DMS53 (cell line): ENCODE measurements at regions not wholly inside any gene's neighbourhood (a gene's known extent, or its start where the extent isn't known, plus 50 kb on each side); places are given as distances from the start of the nearest gene placed in this dataset.

ENCODE experiments used
- DNase-seq: peaks from one replicate; lab custom pipeline; 2025; lab: John Stamatoyannopoulos, UW

GRCh38 chr10:78620985-78621799 is 447.6 kb upstream of the ZMIZ1 start:
- DNase-seq: peak; percentile 90

DNA sequence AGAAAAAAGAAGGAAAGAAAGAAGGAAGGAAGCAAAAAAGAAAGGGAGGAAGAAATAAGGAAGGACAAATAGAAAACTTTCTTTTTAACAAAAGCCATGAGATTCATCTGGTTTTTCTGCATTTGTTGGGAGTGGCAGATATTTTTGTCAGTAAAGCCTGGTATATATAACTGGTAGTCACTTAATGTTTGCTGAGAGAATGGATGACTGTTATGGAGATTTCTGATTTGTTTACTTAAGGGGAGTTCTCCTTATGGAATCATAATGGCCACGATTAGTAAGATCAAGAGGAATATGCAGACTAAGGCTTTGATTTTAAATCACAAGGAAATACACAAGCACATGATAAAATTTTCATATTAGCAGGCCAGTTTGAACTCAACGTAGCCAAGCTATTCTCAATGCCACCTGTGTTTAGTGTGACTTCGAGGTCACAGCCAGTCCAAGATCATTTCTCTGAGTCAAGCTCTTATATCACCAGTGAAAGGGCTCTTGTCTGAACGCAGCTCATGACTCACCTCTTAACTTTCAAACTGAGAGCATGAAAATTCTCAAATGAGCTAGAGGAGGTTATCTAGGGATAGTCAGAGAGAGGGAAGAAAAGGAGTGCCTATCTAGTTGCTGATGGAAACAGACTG is 445.1 kb upstream of the ZMIZ1 start:
- DNase-seq: peak; percentile 90

GRCh38 chr10:78624791-78625190 is 444.0 kb upstream of the ZMIZ1 start:
- no peak for DNase-seq

DNA sequence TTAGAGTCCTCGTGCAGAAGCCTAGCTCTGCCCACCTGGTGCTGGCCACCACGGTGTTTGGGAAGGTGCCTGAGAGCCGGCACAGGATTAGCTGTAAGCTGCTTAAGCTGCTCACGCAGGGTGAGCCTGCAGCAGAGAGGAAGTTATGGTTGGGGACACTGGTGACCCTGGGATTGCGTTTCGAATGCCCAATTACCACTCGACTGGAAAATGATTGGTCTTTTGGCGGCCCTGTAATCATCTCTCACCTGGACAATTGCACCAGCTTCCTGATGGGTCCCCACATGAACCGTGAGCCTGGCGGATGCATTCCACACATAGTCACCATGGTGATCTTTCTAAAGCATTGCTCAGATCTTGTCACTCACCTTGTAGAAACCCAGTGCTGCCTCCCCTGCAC is 442.3 kb upstream of the ZMIZ1 start:
- DNase-seq: no peak

DNA sequence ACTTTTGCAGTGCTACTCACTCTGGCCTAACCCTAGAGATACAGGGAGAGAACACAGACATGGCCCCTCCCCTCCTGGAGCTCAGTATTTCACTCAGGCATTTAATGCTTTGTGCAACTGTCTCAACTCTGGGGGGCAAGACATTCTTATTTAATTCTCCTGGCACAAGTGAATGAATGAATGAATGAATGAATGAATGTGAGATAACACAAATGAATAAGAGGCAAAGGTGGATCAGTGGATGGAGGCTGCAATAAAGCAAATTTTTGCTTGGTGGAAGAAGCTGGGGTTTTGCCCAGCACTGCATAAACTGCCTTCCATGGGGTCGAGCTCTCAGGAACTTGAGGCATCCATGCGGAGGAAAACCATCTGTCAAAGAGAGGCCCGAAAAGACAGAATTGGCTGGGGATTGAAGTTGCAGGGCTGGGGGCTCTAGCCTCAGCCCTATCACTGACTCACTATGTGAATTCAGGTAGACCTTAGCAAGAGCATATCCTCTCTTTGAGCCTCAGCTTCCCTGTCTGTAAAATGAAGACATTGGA is 441.4 kb upstream of the ZMIZ1 start:
- no peak for DNase-seq

- no peak for DNase-seq
Measured at GRCh38 chr10:78628976-78629375, 439.8 kb upstream of the ZMIZ1 start.

DNA sequence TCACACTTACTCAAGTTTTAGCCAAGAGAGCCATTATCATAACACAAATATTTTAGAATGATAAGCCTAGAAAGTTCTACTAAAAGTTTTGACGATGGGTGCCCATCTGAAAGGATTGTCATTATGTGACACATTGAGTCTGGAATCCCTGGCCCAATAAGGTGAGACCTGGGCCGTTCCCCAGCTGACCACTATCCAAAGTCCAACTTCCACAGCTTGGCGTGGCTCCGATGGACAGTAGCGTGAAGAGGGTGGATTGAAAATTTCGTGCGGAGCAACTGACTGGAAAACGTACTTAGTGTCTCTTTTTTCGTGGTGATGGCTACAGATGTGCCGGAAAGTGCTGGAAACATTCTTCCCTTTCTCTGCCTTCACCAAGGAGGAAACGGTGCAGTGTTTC is 439.0 kb upstream of the ZMIZ1 start:
- DNase-seq: no peak

DNA sequence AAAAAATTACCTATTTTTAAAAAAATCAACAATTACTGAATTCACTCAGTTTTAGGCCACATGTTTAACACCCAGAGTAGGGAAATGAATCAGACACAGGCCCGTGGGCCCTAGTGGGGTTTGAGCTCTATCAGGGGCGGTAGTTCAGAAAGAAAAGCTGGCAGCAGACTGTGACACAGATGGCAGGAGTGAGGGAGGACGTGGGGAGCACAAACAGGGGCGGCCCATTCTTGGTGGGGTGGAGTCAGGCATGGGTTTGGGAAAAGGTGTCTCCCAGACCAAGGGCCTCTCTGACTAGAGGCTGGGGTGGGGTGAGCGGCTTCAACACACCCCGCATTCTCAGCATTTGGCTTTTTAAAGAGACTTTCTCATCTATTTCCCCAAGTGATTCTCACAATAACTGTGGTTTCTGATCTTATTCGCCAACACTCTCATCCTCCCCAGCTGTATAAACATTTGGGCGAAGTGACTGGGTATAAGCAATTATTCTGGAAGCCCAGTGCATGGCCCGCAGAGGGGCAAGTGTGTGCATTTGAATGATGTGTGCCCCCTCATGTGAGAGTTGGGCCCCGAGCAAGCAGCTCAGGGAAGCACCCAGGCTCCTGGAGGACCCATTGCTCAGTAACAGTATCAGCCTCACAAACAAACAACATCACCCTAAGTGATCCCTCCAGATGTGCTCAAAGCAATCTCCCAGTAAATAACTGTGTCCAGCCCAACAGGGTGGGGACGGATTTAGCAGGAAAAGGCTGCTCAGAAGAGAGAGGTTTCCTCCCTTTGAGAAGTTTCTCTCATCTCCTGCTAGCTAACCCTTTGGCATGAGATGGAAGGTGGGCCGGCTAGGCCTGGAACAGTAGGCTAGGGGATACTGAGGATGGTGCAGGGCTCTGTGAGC is 437.6 kb upstream of the ZMIZ1 start:
- no peak for DNase-seq

DNA sequence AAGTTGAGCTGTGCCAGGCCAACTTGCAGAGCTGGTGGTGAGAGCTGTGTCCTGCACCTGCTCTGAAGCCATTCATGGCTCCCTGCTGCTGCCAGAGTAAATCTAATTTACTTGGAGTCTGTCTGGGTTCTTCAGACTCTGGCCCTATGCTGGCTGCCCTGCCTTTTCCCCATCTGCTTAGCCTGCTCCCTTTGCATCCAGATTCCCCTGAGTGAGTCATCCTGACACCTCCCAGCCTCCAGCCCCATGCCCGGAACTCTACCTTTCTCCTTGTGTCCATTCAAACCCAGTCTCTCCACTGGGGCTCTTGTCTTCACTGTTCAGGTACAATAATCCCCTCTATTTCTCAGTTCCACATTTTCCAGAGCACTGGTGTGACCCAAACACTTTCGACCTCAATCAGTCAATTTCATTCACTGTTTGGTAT is 434.4 kb upstream of the ZMIZ1 start:
- peak; percentile 62 for DNase-seq

DNA sequence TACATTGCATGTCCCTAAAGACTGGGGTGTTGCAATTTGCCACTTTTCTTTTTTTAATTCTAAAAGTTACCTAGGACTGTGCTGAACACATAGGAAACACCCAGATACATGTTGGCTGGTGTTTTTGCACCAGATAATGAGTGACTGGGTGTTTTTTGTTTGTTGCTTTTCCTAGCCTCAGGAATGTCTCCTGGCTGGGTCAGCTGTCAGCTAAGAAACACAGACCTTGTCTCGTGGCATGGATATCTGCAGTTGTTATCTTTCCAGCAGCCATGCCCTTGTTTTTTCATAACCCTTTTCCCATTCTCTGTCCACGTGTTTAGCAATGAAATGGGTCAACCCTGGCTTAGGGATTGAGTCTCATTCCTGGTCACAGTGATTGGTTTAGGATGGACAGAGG is 433.9 kb upstream of the ZMIZ1 start:
- DNase-seq: no peak

DNA sequence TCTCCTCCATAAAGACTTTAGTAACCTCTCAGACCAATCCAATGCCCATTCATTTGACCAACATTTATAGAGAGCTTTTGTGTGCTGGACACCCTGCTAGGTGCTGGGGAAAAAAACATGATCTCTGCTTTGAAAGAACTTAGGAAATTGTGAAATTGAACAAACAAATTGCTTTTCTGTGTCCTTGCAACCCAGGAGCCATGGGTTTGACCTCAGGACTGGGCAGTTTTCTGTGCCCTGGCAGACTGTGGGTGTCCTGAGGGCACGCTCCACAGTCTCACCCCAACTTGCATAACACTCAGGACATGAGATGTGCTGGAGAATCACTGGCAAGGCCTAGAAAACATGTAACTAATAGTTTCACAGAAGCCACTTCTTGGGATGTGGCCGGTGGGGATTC is 429.1 kb upstream of the ZMIZ1 start:
- no peak for DNase-seq

- DNase-seq: no peak
Measured at GRCh38 chr10:78640796-78641636, 427.8 kb upstream of the ZMIZ1 start.

DNA sequence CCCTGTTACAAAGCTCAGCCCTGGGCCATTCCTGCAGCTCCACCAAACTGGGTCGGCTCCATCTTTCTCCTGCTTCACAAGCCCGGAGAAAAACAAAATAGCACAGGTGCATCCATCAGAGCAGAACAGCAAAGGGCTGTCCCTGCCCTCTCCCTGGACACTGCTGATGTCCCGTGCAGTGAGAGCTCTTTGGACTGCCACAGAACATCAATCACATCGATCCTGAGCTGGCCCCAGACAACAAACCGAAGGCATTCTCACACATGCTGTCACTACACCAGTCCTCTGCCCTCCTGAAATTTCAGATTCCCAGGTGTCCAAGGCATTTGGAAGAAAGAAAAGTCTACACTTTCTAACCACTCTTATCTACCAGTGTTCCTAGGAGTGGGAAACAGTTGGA is 427.1 kb upstream of the ZMIZ1 start:
- DNase-seq: no peak

DNA sequence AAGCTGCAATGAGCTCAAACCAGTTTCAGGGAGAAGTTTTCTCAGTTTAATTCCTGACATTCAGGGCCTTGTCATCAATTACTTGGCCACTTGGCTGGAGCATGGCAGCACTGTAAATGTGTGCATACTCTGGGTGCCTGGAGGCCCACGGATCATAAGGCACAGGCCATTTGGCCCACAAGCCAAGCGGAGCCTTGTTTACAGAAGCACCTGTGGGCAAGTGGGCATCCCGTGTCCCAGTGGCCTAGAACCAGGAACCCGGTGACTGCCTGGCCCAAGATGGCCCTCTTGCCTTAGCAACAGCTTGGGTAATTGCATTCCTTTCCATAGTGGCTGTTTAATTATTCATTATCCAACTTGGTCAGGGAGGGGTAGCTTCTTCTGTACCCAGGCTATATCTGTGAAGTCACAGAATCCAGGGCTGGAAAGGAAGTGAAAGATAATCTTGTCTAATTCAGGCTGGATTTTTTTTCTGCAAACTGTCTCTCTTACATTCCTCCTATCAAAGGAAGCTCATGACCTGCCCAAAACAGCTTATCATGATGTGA is 426.4 kb upstream of the ZMIZ1 start:
- DNase-seq: no peak

GRCh38 chr10:78643513-78643912 is 425.3 kb upstream of the ZMIZ1 start:
- DNase-seq: no peak

DNA sequence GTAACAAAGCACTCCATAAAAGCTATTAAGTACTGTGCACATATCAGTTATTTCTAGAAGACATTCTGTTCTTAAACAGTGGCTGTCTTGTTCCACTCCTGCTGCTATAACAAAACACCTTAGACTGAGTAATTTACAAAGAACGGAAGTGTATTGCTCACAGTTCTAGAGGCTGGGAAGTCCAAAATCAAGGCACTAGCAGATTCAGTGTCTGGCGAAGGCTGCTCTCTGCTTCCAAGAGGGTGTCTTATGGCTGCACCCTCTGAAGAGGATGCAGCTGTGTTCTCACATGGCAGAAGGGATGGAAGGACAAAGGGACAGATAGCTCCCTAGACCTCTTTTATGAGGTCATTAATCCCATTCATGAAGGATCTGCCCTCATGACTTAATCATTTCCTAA is 424.2 kb upstream of the ZMIZ1 start:
- no peak for DNase-seq

DNA sequence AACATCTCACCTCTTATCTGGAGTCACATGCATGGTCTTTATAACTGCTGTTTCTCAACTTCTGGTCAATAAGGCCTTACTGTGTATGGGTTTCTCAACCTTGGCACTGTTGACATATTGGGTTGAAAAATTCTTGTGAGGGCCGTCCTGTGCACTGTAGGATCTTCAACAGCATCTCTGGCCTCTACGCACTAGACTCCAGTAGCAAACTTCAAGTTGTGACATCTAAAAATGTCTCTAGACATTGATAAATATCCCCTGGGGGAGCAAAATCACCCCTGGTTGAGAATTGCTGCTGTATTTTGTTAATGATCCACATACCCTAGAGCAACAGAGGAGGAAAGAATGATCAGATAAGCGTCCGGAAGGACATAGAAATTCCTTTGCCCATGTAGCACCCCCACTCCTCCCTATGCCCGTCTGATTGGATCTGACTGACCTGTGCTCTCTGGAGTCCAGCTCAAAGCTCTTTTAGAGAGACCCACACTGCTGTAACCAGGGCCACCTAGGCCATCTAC is 423.5 kb upstream of the ZMIZ1 start:
- DNase-seq: no peak

DNA sequence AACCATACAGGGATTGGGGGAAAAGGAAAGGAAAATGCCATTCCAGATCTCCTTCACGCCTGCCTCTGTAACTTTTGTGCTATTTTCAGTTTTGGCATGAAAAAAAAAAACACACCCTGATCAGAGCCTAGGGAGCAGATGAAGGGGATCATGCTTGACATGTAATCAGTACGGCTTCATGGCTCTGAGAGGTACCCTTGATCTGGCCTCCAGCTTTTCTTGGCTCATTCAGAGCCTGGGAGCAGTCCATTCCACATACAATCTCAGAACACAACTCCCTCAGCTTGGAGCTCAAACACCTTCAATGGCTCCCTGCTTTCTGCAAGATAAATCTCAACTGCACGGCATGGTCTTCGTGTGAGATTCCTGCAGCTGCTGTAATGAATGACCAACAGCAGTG is 422.8 kb upstream of the ZMIZ1 start:
- DNase-seq: no peak

- no peak for DNase-seq
Measured at GRCh38 chr10:78648256-78648860, 420.4 kb upstream of the ZMIZ1 start.

- DNase-seq: no peak
Measured at GRCh38 chr10:78649429-78649828, 419.3 kb upstream of the ZMIZ1 start.

DNA sequence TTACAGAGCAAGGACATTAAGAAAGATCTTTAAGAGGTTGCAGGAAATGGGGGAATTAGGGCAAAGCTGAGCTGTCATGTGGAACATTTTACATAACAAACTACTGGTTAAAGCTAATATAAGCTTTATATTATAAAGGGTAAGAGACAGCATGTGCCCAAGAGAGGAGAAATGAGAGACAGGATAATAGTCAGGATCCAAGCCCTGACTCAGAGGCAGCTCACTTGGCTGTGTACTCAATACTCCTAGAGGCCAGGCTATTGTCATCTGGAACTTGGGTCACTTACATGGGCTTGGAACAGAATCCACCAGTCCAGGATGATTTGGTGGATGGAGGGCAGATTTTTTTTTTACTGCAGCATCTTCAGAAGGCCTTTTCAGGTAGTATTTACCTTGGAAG is 418.6 kb upstream of the ZMIZ1 start:
- DNase-seq: no peak
